IPS DF 6.9 (cell line): ENCODE measurements at regions not wholly inside any gene's neighbourhood (a gene's known extent, or its start where the extent isn't known, plus 50 kb on each side); places are given as distances from the start of the nearest gene placed in this dataset.

Experiments used
- DNase-seq: peaks from one replicate; pipeline ENCODE4 v3.0.0-alpha.2; 2013; ENCODE audit warnings: low read depth, low spot score
- H3K27ac ChIP-seq: one replicate; pipeline ENCODE4 v1.5.1; 2013; ENCODE audit warnings: low read length, control low read depth
- H3K27me3 ChIP-seq: 2 replicates; pipeline ENCODE4 v1.6.1; 2013; ENCODE audit warnings: mild to moderate bottlenecking, low read length; ENCODE audit not compliant: control insufficient read depth, insufficient read depth
- H3K36me3 ChIP-seq: 2 replicates; pipeline ENCODE4 v1.6.1; 2013; ENCODE audit warnings: low read length; ENCODE audit not compliant: control insufficient read depth, insufficient read depth
- H3K4me1 ChIP-seq: 2 replicates; pipeline ENCODE4 v1.6.1; 2013; ENCODE audit warnings: low read length; ENCODE audit not compliant: control insufficient read depth, insufficient read depth
- H3K4me3 ChIP-seq: 2 replicates; pipeline ENCODE4 v1.5.1; 2013; ENCODE audit warnings: mild to moderate bottlenecking, low read length
- H3K9me3 ChIP-seq: 2 replicates; pipeline ENCODE4 v1.6.1; 2013; ENCODE audit warnings: low read length, inconsistent platforms; ENCODE audit not compliant: control insufficient read depth, insufficient read depth
- WGBS: extraction: QIAGEN DNeasy Blood & Tissue Kit; methylation state at CpG from one replicate; pipeline ENCODE4 v1.1.7; 2013; ENCODE audit warnings: mixed read lengths, missing lambda C conversion rate; ENCODE audit not compliant: insufficient read length, insufficient coverage; 5-methylcytosine and 5-hydroxymethylcytosine counted together

- DNase-seq: no peak
- Histone ChIP-seq H3K9me3 (no peaks in the 10 kb centered on the region; the same call in 1 of the 2 replicates), H3K4me1 (no peaks in the 10 kb centered on the region; the same call in 1 of the 2 replicates), H3K27me3 (no peaks in the 10 kb centered on the region), H3K4me3 (no peak overlapping the region), H3K27ac (no peak overlapping the region), H3K36me3 (no peaks in the 10 kb centered on the region)
- no CpG with 5 or more reads among the region's 7 CpGs for WGBS
Observed at GRCh38 chr5:18742830-18743229, 1108.6 kb downstream of the TAF11L14 start.

GRCh38 chr5:18744441-18744840, 1110.2 kb downstream of the TAF11L14 start:
- no peaks in the 10 kb centered on the region for H3K36me3 ChIP-seq
- WGBS: no CpG with 5 or more reads among the region's 3 CpGs
- DNase-seq: no peak
- H3K27me3 ChIP-seq: no peaks in the 10 kb centered on the region
- no peak overlapping the region for H3K4me3 ChIP-seq
- H3K4me1 ChIP-seq: no peaks in the 10 kb centered on the region
- no peaks in the 10 kb centered on the region; the same call in 1 of the 2 replicates for H3K9me3 ChIP-seq
- H3K27ac ChIP-seq: no peak overlapping the region

- no peak for DNase-seq
- no peaks in the 10 kb centered on the region for H3K4me1 ChIP-seq
- H3K27ac ChIP-seq: no peak overlapping the region
- no peaks in the 10 kb centered on the region for H3K36me3 ChIP-seq
- WGBS: no CpG with 5 or more reads among the region's 13 CpGs
- H3K9me3 ChIP-seq: no peaks in the 10 kb centered on the region; the same call in 1 of the 2 replicates
- H3K4me3 ChIP-seq: no peak overlapping the region
- no peaks in the 10 kb centered on the region for H3K27me3 ChIP-seq
Observed at GRCh38 chr5:18745042-18745987, 1111.1 kb downstream of the TAF11L14 start.

- Histone ChIP-seq H3K9me3 (no peaks in the 10 kb centered on the region; the same call in 1 of the 2 replicates), H3K27me3 (no peaks in the 10 kb centered on the region), H3K4me3 (no peak overlapping the region), H3K36me3 (no peaks in the 10 kb centered on the region), H3K4me1 (no peaks in the 10 kb centered on the region), H3K27ac (no peak overlapping the region)
- no peak for DNase-seq
- WGBS: no CpG with 5 or more reads among the region's 9 CpGs
Observed at GRCh38 chr5:18745988-18746615, 1111.8 kb downstream of the TAF11L14 start.

GRCh38 chr5:18749763-18750162, 1115.5 kb downstream of the TAF11L14 start:
- no peaks in the 10 kb centered on the region for H3K4me1 ChIP-seq
- no peaks in the 10 kb centered on the region; the same call in 1 of the 2 replicates for H3K9me3 ChIP-seq
- no peak for DNase-seq
- WGBS: no CpG with 5 or more reads among the region's 4 CpGs
- H3K36me3 ChIP-seq: no peaks in the 10 kb centered on the region
- no peak overlapping the region for H3K4me3 ChIP-seq
- H3K27ac ChIP-seq: no peak overlapping the region
- H3K27me3 ChIP-seq: no peaks in the 10 kb centered on the region

- Histone ChIP-seq H3K27ac (no peak overlapping the region), H3K4me3 (no peak overlapping the region)
- no CpG with 5 or more reads among the region's 1 CpG for WGBS
Observed at GRCh38 chr5:18752317-18752716, 1118.1 kb downstream of the TAF11L14 start.

GRCh38 chr5:18754201-18754600, 1119.9 kb downstream of the TAF11L14 start:
- H3K4me1 ChIP-seq: no peaks in the 10 kb centered on the region
- H3K27ac ChIP-seq: no peak overlapping the region
- no CpG with 5 or more reads among the region's 3 CpGs for WGBS
- no peaks in the 10 kb centered on the region for H3K36me3 ChIP-seq
- no peaks in the 10 kb centered on the region for H3K9me3 ChIP-seq
- H3K4me3 ChIP-seq: no peak overlapping the region
- no peaks in the 10 kb centered on the region for H3K27me3 ChIP-seq
- no peak for DNase-seq

More at GRCh38 chr5:18752317-18752716, 1118.1 kb downstream of the TAF11L14 start:
- no peaks in the 10 kb centered on the region for H3K36me3 ChIP-seq
- H3K9me3 ChIP-seq: no peaks in the 10 kb centered on the region
- no peaks in the 10 kb centered on the region for H3K27me3 ChIP-seq
- DNase-seq: no peak
- H3K4me1 ChIP-seq: no peaks in the 10 kb centered on the region

GRCh38 chr5:18761801-18762200, 1127.5 kb downstream of the TAF11L14 start:
- H3K36me3 ChIP-seq: no peaks in the 10 kb centered on the region
- WGBS: no CpG with 5 or more reads among the region's 1 CpG

GRCh38 chr5:18764161-18764560, 1129.9 kb downstream of the TAF11L14 start:
- no peaks in the 10 kb centered on the region for H3K36me3 ChIP-seq
- DNase-seq: no peak
- H3K27me3 ChIP-seq: no peaks in the 10 kb centered on the region
- no peak overlapping the region for H3K27ac ChIP-seq
- no peak overlapping the region for H3K4me3 ChIP-seq
- no peaks in the 10 kb centered on the region for H3K4me1 ChIP-seq
- H3K9me3 ChIP-seq: no peaks in the 10 kb centered on the region

More at GRCh38 chr5:18761801-18762200, 1127.5 kb downstream of the TAF11L14 start:
- Histone ChIP-seq H3K9me3 (no peaks in the 10 kb centered on the region), H3K27me3 (no peaks in the 10 kb centered on the region), H3K4me1 (no peaks in the 10 kb centered on the region), H3K4me3 (no peak overlapping the region), H3K27ac (no peak overlapping the region)
- no peak for DNase-seq

- Histone ChIP-seq H3K9me3 (no peaks in the 10 kb centered on the region), H3K27ac (no peak overlapping the region), H3K4me3 (no peak overlapping the region), H3K27me3 (no peaks in the 10 kb centered on the region), H3K36me3 (no peaks in the 10 kb centered on the region), H3K4me1 (no peaks in the 10 kb centered on the region)
- no CpG with 5 or more reads among the region's 2 CpGs for WGBS
- no peak for DNase-seq
Observed at GRCh38 chr5:18765304-18765703, 1131.0 kb downstream of the TAF11L14 start.
